Nephron progenitor cell (in vitro differentiated cells): ENCODE measurements at regions not wholly inside any gene's neighbourhood (a gene's known extent, or its start where the extent isn't known, plus 50 kb on each side); places are given as distances from the start of the nearest gene placed in this dataset.
"Not testable (repeated sequence)": the region's sequence is repeated elsewhere in the genome, so short reads cannot be mapped to it uniquely, and the experiment has no call there.

Experiments
- DNase-seq: peaks from one replicate; pipeline ENCODE4 v3.0.0; 2021
- H3K27ac Mint-ChIP-seq: 2 replicates; pipeline ENCODE4 v1.8.0; 2021; ENCODE audit warnings: mild to moderate bottlenecking, moderate library complexity, mixed read lengths
- H3K27me3 Mint-ChIP-seq: 2 replicates; pipeline ENCODE4 v1.8.0; 2021; ENCODE audit warnings: mild to moderate bottlenecking, low read depth, mixed read lengths; ENCODE audit not compliant: poor library complexity
- H3K36me3 Mint-ChIP-seq: 2 replicates; pipeline ENCODE4 v1.8.0; 2021; ENCODE audit warnings: low read depth, mixed read lengths
- H3K4me1 Mint-ChIP-seq: 2 replicates; pipeline ENCODE4 v1.8.0; 2021; ENCODE audit warnings: mixed read lengths
- H3K4me3 Mint-ChIP-seq: 2 replicates; pipeline ENCODE4 v1.8.0; 2021; ENCODE audit warnings: mild to moderate bottlenecking, moderate library complexity, mixed read lengths
- H3K9me3 Mint-ChIP-seq: 2 replicates; pipeline ENCODE4 v1.8.0; 2021; ENCODE audit warnings: mild to moderate bottlenecking, moderate library complexity, mixed read lengths
- TF ChIP-seq, protein P1 (sequence below): fragments of 200-600 bp; sonication (generic); IDR thresholded peaks from 2 replicates; pipeline ENCODE4 v1.5.0; 2021; ENCODE audit warnings: antibody characterized with exemption

DNA sequence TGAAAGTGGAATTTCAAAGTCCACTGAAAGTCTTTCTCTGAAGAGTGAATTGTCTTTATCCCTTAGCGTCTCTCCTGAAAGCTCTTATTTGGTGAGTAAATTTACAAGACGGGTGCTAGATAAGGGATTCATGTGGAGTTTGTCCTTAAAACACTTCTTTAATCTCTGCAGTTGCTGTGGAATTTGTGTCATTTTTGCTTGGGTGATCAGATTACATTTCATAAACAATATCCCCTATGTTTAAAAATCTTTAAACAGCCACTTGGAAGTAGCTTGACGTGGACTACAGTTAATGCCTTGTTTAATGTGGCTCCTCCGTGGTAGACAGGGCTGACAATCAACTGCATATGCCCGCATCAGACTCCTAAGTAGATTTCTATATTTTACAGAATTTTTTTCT is 175.4 kb upstream of the ZNF217 start:
- Mint-ChIP-seq H3K9me3 (peaks cover 4% of the 10 kb centered on the region), H3K4me1 (peaks cover 25% of the 10 kb centered on the region), H3K36me3 (no peaks in the 10 kb centered on the region), H3K4me3 (no peak overlapping the region), H3K27ac (no peak overlapping the region), H3K27me3 (peaks cover 6% of the 10 kb centered on the region)
- TF ChIP-seq, protein P1, sequence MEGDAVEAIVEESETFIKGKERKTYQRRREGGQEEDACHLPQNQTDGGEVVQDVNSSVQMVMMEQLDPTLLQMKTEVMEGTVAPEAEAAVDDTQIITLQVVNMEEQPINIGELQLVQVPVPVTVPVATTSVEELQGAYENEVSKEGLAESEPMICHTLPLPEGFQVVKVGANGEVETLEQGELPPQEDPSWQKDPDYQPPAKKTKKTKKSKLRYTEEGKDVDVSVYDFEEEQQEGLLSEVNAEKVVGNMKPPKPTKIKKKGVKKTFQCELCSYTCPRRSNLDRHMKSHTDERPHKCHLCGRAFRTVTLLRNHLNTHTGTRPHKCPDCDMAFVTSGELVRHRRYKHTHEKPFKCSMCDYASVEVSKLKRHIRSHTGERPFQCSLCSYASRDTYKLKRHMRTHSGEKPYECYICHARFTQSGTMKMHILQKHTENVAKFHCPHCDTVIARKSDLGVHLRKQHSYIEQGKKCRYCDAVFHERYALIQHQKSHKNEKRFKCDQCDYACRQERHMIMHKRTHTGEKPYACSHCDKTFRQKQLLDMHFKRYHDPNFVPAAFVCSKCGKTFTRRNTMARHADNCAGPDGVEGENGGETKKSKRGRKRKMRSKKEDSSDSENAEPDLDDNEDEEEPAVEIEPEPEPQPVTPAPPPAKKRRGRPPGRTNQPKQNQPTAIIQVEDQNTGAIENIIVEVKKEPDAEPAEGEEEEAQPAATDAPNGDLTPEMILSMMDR = no peak
- no peak for DNase-seq

DNA sequence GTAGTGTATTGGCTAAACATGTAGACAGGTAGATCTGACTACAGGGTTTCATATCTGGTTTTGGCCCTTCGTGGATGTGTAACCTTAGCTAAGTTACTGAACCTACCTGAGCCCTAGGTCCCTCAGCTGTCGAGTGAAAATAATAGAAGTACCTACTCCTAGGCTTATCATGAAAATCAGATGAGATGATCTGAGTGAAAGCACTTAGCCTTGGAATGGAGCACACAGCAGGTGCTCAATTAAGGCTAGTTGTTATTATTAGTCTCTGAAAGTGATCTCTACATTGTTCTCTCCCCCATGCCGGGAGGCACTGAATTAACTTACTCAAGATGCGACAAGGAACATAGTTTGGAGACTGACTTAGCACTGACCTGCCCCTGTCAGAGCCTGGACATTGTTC is 174.7 kb upstream of the ZNF217 start:
- Mint-ChIP-seq H3K27me3 (peaks cover 6% of the 10 kb centered on the region), H3K9me3 (peaks cover 4% of the 10 kb centered on the region), H3K36me3 (no peaks in the 10 kb centered on the region), H3K4me1 (peaks cover 32% of the 10 kb centered on the region), H3K4me3 (no peak overlapping the region), H3K27ac (no peak overlapping the region)
- TF ChIP-seq, protein P1 = no peak
- DNase-seq = no peak

DNA sequence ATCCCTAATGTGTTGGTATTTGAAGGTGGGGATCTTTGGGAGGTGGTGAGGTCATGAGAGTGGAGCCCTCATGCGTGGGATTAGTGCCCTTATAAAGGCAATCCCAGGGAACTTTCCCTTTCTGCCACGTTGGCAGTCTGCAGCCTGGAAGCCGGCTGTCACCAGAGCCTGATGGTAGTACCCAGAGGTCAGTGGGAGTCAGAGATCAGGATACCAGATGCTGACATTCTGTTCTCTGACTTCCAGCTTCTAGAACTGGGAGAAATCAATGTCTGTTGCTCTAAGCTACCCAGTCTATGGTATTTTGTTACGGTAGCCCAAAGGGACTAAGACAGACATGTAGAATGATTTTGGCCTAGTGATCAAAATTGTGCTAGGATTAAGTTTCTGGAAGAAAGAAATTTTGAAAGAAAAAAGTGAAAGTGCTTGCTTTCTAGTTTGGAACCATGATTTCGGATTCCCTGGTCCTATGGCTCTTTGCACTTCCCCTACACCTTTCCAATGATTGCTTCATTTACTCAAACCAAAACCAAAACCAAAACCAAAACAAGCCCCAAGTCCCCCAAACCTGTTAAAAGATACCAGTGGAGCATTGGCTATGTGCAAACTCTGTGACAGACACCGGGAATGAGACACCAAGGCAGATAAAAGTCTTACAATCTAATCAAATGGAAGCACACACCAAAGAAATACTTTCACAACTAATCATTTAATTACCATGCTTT is 173.7 kb upstream of the ZNF217 start:
- Mint-ChIP-seq H3K4me3 (no peak overlapping the region), H3K27ac (no peak overlapping the region)
- TF ChIP-seq, protein P1 = no peak

DNA sequence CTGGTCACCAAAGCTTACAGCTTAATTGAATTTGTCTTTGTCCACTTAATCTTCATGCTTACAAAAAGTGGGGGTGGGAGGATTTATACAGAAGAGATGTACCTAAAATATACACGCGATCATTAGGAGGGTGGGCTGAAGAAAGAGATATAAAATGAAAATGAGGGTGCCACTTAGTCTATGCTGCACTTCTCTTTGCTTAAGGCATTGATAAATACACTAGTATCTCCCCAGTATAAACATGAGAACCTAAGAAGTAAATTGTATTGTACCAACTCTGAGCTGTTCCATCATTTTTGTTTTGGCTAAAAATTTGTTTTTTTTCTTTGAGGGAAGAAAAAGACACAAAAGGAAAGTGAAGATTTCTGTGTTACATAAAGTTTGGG is 170.8 kb upstream of the ZNF217 start:
- H3K27ac Mint-ChIP-seq = peak overlapping the region; percentile 25
- TF ChIP-seq, protein P1 = no peak
- H3K36me3 Mint-ChIP-seq = no peaks in the 10 kb centered on the region
- DNase-seq = no peak
- H3K9me3 Mint-ChIP-seq = peaks cover 4% of the 10 kb centered on the region
- H3K27me3 Mint-ChIP-seq = peaks cover under 1% of the 10 kb centered on the region
- peaks cover 32% of the 10 kb centered on the region for H3K4me1 Mint-ChIP-seq
- H3K4me3 Mint-ChIP-seq = peak overlapping the region; percentile 56

More for the DNA sequence above, 173.7 kb upstream of the ZNF217 start:
- H3K27me3 Mint-ChIP-seq = peaks cover 4% of the 10 kb centered on the region
- H3K36me3 Mint-ChIP-seq = no peaks in the 10 kb centered on the region
- H3K9me3 Mint-ChIP-seq = peaks cover 4% of the 10 kb centered on the region
- H3K4me1 Mint-ChIP-seq = peaks cover 34% of the 10 kb centered on the region
- no peak for DNase-seq

DNA sequence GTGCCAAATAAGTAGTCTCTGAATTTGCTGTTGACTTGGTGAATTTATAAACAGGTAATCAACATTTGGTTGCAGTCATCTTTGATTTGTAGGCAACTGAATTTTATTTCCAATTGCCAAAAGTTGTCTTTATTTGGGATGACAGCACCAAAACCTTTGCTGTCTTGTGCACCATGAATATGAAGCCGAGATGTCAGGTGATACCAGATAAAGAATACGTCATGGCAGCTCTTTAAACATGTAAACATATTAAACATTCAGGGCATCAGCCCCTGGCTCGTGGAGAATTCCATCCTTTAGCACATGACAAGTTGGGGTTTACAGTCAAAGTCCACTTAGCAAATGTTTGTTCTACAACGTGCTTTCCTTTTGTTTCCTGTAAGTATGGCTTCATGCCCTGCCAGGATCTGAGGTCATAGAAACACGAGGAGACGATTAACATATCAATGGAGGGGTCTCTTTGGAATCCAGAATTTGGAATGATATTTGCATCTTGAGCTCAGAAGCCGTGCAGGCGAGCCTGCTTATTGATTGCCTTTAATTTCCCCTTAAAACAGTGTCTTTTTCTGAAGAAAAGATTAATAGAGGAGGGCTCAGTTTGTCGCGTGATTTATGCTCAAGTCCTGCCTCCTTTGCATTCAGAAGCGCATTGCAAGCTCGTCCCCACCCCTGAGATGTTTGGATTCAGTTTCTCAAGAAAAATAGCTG is 170.2 kb upstream of the ZNF217 start:
- Mint-ChIP-seq H3K4me1 (peaks cover 27% of the 10 kb centered on the region), H3K9me3 (peaks cover 4% of the 10 kb centered on the region), H3K27ac (peak overlapping the region; percentile 25), H3K36me3 (no peaks in the 10 kb centered on the region), H3K27me3 (no peaks in the 10 kb centered on the region), H3K4me3 (peak overlapping the region; percentile 56)
- no peak for DNase-seq
- TF ChIP-seq, protein P1 = no peak

DNA sequence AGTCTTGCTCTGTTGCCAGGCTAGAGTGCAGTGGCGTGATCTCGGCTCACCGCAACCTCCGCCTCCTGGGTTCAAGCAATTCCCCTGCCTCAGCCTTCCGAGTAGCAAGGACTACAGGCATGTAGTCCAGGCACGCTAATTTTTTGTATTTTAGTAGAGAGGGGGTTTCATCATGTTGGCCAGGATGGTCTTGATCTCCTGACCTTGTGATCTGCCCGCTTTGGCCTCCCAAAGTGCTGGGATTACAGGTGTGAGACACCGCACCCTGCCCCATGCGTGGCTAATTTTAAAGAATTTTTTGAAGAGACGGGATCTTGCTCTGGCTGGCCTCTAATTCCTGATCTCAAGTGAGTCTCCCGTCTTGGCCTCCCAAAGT is 168.8 kb upstream of the ZNF217 start:
- Mint-ChIP-seq H3K4me1 (peaks cover 28% of the 10 kb centered on the region), H3K27ac (peak overlapping the region; percentile 61)
- H3K4me3 Mint-ChIP-seq, H3K27me3 Mint-ChIP-seq, H3K36me3 Mint-ChIP-seq, DNase-seq, H3K9me3 Mint-ChIP-seq: not testable (repeated sequence)
